Stimulated activated CD4-positive, alpha-beta T cell treated with anti-CD3 and anti-CD28 coated beads, Interleukin-4, amount 100 ng/mL, for 24 hours (primary cell): ENCODE measurements at regions not wholly inside any gene's neighbourhood (a gene's known extent, or its start where the extent isn't known, plus 50 kb on each side); places are given as distances from the start of the nearest gene placed in this dataset.

Source experiments
- DNase-seq: peaks from one replicate; pipeline ENCODE4 v3.0.0-alpha.2; 2020

- no peak for DNase-seq
Measured at GRCh38 chr12:125228519-125229260, 163.5 kb downstream of the AACS start.

GRCh38 chr12:125229878-125230530, 164.8 kb downstream of the AACS start:
- no peak for DNase-seq

GRCh38 chr12:125233319-125233718, 168.1 kb downstream of the AACS start:
- DNase-seq, result no peak

- DNase-seq, result no peak
Measured at GRCh38 chr12:125239563-125239962, 174.3 kb downstream of the AACS start.

GRCh38 chr12:125240717-125241116, 175.5 kb downstream of the AACS start:
- no peak for DNase-seq

GRCh38 chr12:125243811-125244210, 178.6 kb downstream of the AACS start:
- no peak for DNase-seq

GRCh38 chr12:125244338-125244737, 179.1 kb downstream of the AACS start:
- no peak for DNase-seq

GRCh38 chr12:125245581-125246557, 180.6 kb downstream of the AACS start:
- no peak for DNase-seq

- no peak for DNase-seq
Measured at GRCh38 chr12:125247477-125247876, 182.2 kb downstream of the AACS start.

GRCh38 chr12:125249066-125249824, 184.0 kb downstream of the AACS start:
- no peak for DNase-seq

GRCh38 chr12:125249932-125250331, 184.7 kb downstream of the AACS start:
- DNase-seq, result no peak

GRCh38 chr12:125254236-125254635, 189.0 kb downstream of the AACS start:
- no peak for DNase-seq

GRCh38 chr12:125254856-125255255, 189.6 kb downstream of the AACS start:
- DNase-seq, result no peak

GRCh38 chr12:125255935-125256633, 190.8 kb downstream of the AACS start:
- no peak for DNase-seq

- no peak for DNase-seq
Measured at GRCh38 chr12:125256634-125256936, 191.3 kb downstream of the AACS start.

- no peak for DNase-seq
Measured at GRCh38 chr12:125259178-125259867, 194.1 kb downstream of the AACS start.

GRCh38 chr12:125262851-125263250, 197.6 kb downstream of the AACS start:
- no peak for DNase-seq

- no peak for DNase-seq
Measured at GRCh38 chr12:125263385-125263784, 198.2 kb downstream of the AACS start.

GRCh38 chr12:125267114-125267513, 201.9 kb downstream of the AACS start:
- no peak for DNase-seq

- no peak for DNase-seq
Measured at GRCh38 chr12:125269276-125269675, 204.0 kb downstream of the AACS start.

- DNase-seq, result no peak
Measured at GRCh38 chr12:125271892-125272291, 206.7 kb downstream of the AACS start.
